Thoracic aorta (tissue), 2 donors: ENCODE measurements at regions not wholly inside any gene's neighbourhood (a gene's known extent, or its start where the extent isn't known, plus 50 kb on each side); places are given as distances from the start of the nearest gene placed in this dataset.

Experiments used
- ATAC-seq: fragments of 150-250 bp; one replicate; pipeline ENCODE4 v1.8.0; 2017; ENCODE audit warnings: low read depth; ENCODE audit not compliant: insufficient number of reproducible peaks, low FRiP score
- DNase-seq: peaks from one replicate; pipeline ENCODE4 v3.0.0-alpha.2; 2020; ENCODE audit warnings: low spot score
- H3K27ac ChIP-seq, 2 donors: fragments of 200-600 bp; sonication (generic); 1 replicate in 1 of 2; 2 replicates in 1 of 2; pipeline ENCODE4 v1.5.1; 2016; ENCODE audit warnings: mild to moderate bottlenecking in 2 of 2, moderate library complexity in 2 of 2
- H3K27me3 ChIP-seq: fragments of 200-600 bp; sonication (generic); replicated peaks from 2 replicates; pipeline ENCODE4 v1.6.0; 2016; ENCODE audit warnings: mild to moderate bottlenecking; ENCODE audit not compliant: insufficient read depth
- H3K36me3 ChIP-seq: fragments of 200-600 bp; sonication (generic); one replicate; pipeline ENCODE4 v1.5.1; 2016
- H3K4me1 ChIP-seq, 2 donors: fragments of 200-600 bp; sonication (generic); 1 replicate in 1 of 2; 2 replicates in 1 of 2; pipeline versions ENCODE4 v1.5.1 to v1.6.0; 2016; ENCODE audit warnings: low read depth in 2 of 2, mild to moderate bottlenecking in 1 of 2; ENCODE audit not compliant: control insufficient read depth in 1 of 2
- H3K4me3 ChIP-seq: fragments of 200-600 bp; sonication (generic); 2 replicates; pipeline ENCODE4 v1.5.1; 2016; ENCODE audit warnings: mild to moderate bottlenecking
- H3K9me3 ChIP-seq: fragments of 200-600 bp; sonication (generic); 2 replicates; pipeline ENCODE4 v1.5.1; 2016
- TF ChIP-seq, protein P1 (sequence below): fragments of 200-600 bp; sonication (generic); IDR thresholded peaks from one replicate; pipeline ENCODE4 v1.5.1; 2019; ENCODE audit warnings: antibody characterized with exemption

DNA sequence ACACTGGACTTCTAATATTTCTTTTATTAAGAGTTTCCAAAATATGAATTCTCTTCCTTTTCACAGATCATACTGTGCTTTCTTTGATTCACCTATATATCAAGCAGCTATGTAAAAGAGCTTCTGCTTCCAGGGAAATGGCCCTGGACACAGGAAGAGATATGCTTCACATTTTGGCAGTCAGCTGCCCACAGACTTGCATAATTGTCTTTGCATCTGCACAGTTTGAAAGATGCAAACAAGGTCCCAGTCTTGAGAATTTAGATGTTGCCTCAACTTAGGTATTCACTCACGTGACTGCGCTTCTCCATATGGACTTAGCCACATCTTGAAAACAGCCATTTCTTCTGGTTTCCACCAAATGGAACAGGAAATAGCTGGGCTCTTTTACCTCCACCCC, 92.3 kb upstream of the POU2AF2 start:
- DNase-seq (no peak), ATAC-seq (no peak)
- H3K4me1 ChIP-seq: no peaks in the 10 kb centered on the region
- no peaks in the 10 kb centered on the region for H3K36me3 ChIP-seq
- H3K4me3 ChIP-seq: no peak overlapping the region
- H3K9me3 ChIP-seq: no peaks in the 10 kb centered on the region
- no peaks in the 10 kb centered on the region for H3K27me3 ChIP-seq
- TF ChIP-seq, protein P1, sequence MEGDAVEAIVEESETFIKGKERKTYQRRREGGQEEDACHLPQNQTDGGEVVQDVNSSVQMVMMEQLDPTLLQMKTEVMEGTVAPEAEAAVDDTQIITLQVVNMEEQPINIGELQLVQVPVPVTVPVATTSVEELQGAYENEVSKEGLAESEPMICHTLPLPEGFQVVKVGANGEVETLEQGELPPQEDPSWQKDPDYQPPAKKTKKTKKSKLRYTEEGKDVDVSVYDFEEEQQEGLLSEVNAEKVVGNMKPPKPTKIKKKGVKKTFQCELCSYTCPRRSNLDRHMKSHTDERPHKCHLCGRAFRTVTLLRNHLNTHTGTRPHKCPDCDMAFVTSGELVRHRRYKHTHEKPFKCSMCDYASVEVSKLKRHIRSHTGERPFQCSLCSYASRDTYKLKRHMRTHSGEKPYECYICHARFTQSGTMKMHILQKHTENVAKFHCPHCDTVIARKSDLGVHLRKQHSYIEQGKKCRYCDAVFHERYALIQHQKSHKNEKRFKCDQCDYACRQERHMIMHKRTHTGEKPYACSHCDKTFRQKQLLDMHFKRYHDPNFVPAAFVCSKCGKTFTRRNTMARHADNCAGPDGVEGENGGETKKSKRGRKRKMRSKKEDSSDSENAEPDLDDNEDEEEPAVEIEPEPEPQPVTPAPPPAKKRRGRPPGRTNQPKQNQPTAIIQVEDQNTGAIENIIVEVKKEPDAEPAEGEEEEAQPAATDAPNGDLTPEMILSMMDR: no peak
- H3K27ac ChIP-seq: no peak overlapping the region

DNA sequence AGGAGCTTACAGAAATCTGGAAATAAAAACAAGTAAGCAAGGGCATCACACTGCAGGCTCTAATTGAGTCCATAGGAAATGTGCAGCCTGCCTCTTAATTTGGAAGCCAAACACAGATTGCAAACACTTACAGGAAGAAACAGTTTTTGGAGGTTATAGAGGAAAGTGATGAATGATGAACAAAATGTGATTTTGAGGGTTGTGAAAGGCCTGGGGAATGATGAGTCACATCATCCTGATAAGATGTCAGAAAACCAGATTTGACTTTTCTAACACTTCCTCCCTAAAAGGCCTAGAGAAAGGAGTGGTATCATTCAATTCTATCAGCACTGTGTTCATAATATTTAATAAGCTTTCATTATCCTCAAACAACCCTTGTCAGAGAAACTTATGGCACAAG, 96.6 kb upstream of the POU2AF2 start:
- TF ChIP-seq, protein P1: no peak
- Histone ChIP-seq H3K27me3 (no peaks in the 10 kb centered on the region), H3K9me3 (no peaks in the 10 kb centered on the region), H3K4me1 (no peaks in the 10 kb centered on the region), H3K27ac (no peak overlapping the region), H3K4me3 (no peak overlapping the region), H3K36me3 (no peaks in the 10 kb centered on the region)
- no peak for ATAC-seq
- DNase-seq: no peak

DNA sequence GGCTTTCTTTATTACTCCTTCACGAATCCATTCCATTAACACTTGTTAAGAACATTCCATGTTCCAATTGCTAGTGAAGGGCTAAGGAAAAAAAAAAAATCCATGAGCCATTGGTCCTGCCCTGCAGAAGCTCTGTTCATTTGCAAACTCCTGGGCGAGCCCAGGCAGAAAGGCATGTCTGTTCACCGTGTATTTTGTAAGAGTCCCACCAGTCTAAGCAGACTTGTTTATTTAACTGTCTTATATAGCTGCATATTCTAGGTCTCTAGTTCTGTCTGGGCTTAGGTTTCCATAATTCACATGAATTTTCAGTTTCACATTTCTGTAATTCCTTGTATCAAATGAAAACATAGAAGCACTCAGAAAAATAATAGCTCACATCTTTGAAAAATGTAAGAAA, 97.4 kb upstream of the POU2AF2 start:
- Histone ChIP-seq H3K36me3 (no peaks in the 10 kb centered on the region), H3K9me3 (no peaks in the 10 kb centered on the region), H3K4me1 (no peaks in the 10 kb centered on the region), H3K27me3 (no peaks in the 10 kb centered on the region), H3K27ac (no peak overlapping the region), H3K4me3 (no peak overlapping the region)
- no peak for ATAC-seq
- DNase-seq: no peak
- TF ChIP-seq, protein P1: no peak

DNA sequence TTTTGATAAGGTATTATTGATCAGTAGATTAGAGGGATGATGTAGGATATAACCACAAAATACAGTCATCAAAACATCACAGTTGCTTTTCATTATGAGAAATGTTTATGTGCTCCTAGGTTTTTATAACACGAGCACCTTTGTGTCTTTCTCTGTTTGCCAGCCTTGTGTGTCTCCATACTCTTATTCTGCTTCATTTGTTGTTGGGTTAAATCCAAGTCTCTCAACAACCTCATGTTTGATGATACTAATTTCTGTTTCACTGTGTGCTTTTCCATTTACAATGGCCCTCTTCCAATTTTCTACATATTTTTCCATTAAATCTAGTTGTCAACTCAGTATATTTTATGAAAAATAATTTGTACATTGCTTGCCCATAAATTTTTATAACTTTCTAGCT, 107.7 kb upstream of the POU2AF2 start:
- Histone ChIP-seq H3K4me1 (no peaks in the 10 kb centered on the region), H3K36me3 (no peaks in the 10 kb centered on the region), H3K9me3 (no peaks in the 10 kb centered on the region), H3K27ac (no peak overlapping the region), H3K4me3 (no peak overlapping the region), H3K27me3 (no peaks in the 10 kb centered on the region)
- DNase-seq: no peak
- TF ChIP-seq, protein P1: no peak
- no peak for ATAC-seq

DNA sequence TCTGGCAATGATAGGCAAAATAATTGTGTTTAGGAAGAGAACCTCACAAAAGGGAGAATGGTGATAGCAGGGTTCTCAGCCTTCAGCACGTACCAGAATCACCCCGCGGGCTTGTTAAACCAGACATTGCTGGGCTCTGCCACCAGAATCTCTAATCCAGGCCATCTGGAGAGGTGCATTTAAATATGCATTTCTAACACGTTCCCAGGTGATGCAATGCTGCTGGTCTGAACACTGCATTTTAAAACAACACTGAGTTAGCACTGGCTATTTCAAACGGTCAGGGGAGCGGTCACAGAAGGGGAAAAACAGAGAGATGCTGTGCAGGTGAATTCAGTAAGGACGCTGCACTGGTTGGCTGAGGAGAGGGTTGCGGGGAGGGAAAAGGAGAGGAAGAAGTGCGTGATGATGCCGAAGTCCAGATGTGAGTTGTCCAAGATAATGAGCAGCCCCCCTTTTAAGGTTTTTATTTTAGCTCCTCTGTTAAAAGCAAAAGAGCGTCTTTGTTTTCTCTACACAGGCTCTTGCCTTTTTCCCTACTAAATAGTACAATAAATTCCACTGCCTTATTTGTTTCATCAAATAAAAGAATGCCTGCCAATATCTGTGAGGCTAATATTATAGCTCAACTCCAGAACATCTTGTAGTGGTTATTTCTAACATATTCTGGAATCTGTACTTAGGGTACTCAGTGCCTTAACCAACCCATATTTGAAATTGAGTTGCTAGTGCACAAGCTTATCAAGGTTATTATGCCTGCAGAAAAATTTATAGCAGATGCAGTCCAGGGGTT, 109.6 kb upstream of the POU2AF2 start:
- no peak for ATAC-seq
- no peak for DNase-seq
- H3K9me3 ChIP-seq: no peaks in the 10 kb centered on the region
- no peak overlapping the region for H3K4me3 ChIP-seq
- no peaks in the 10 kb centered on the region for H3K36me3 ChIP-seq
- no peak overlapping the region for H3K27ac ChIP-seq
- H3K4me1 ChIP-seq: no peaks in the 10 kb centered on the region
- H3K27me3 ChIP-seq: no peaks in the 10 kb centered on the region
- TF ChIP-seq, protein P1: no peak
